ENCODE measurements at regions not wholly inside any gene's neighbourhood (a gene's known extent, or its start where the extent isn't known, plus 50 kb on each side); places are given as distances from the start of the nearest gene placed in this dataset.

DNA sequence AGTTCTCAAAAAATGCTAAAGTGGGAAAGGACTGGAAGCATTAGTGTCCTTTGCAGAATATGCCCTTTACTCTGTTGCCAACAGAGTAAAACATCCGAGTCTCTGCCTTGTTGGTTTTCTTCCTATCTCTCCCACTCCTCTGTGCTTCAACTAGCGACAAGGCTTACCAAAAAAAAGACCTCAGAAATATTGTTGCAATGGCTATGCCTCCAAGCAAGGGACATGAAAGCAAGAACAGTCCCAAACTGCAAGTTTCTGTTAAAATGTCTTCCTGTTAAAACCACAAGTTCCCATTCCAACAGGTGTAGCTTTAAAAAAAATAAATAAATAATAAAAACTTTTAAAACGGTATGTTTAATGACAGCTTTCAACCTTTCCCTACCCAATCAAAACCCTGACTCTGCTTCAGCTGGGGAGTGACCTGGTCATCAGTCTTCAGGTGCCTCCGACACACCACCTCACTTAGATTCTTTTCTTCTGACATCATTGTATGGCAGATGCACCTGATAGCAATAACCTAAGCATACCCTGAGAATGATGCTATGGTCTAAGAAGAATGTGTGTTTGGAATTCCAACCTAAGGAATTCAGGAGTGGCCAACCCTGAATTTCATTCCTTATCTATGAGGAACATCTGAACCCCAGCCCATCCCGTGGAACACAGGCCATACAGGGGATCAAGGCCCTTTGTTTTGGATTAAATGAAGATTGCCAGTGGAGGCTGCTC, 81.0 kb downstream of the RPS29 start:
- TF ChIP-seq ZNF274 (IDR thresholded peaks at IDR 0.05; ENCODE audit: low read depth, low read length) (no peak), SUZ12 (IDR thresholded peaks at IDR 0.05; ENCODE audit: extremely low read depth, insufficient read depth, insufficient read length) (no peak)
- H3K4me3 ChIP-seq (ENCODE audit: insufficient read length, low read depth), result no peak overlapping the region
- no peaks in the 10 kb centered on the region for H3K9me3 ChIP-seq (ENCODE audit: insufficient read depth, low read length)
- no peaks in the 10 kb centered on the region for H3K4me1 ChIP-seq (ENCODE audit: insufficient read depth, insufficient read length)
- no peak overlapping the region for H3K9ac ChIP-seq (ENCODE audit: insufficient read length, low read depth)
- no peak for DNase-seq (ENCODE audit: low read depth, low spot score)
- no peaks in the 10 kb centered on the region for H3K36me3 ChIP-seq (ENCODE audit: insufficient read depth, insufficient read length, low read length)
- no peaks in the 10 kb centered on the region for H3K27me3 ChIP-seq (ENCODE audit: insufficient read depth, insufficient read length)

DNA sequence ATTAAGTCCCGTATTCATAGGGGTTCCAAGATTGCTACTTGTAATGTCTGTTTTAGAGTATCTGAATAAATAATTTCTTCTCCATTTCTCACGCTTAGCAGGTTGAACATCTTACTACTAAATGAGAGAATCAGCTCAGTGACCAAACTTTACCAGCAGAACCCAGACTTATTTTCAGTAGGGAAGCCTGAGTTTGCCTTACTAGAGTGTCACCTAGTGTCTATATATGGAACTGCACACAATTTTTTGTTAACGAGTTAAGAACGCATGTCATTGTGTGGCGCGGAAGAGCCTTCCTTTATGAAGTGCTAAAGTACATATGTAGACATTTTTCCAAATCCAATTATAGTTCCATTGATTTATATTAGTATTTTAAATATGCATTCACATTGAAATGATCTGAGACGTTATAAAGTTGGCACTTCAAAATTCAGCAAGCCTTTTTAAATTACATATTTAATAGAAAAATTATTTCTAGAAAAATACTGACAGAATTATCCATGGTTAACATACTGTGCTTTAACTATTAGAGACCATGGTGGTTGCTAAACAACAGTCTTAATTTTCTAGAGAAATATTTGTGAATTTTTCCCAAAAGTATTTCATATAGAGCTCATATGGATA, 88.3 kb downstream of the RPS29 start:
- Histone ChIP-seq H3K4me3 (ENCODE audit: insufficient read length, low read depth) (no peak overlapping the region), H3K9ac (ENCODE audit: insufficient read length, low read depth) (no peak overlapping the region), H3K27me3 (ENCODE audit: insufficient read depth, insufficient read length) (no peaks in the 10 kb centered on the region), H3K4me1 (ENCODE audit: insufficient read depth, insufficient read length) (no peaks in the 10 kb centered on the region), H3K9me3 (ENCODE audit: insufficient read depth, low read length) (no peaks in the 10 kb centered on the region), H3K36me3 (ENCODE audit: insufficient read depth, insufficient read length, low read length) (no peaks in the 10 kb centered on the region)
- peak; percentile 46 for DNase-seq (ENCODE audit: low read depth, low spot score)
- TF ChIP-seq YY1 (IDR thresholded peaks at IDR 0.05; ENCODE audit: insufficient read depth, insufficient read length), result no peak

DNA sequence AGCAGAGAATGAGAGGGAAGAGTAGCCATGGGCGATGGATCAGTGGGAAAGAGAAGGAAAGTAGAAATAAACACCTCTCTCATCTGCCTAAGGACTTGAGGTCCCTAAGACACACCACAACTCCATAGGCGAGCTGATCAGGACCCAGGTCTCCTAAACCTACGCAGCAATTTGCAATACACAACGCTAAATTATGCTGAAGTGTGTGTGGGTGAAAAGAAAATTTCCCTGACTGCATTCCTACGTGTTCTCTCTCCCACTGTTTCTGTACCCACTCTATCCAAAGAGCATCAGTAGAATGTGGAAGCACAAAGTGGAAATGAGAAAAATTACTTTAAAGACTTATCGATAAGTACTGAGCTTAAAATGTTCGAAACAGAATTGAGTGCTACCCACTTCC, 88.9 kb downstream of the RPS29 start:
- Histone ChIP-seq H3K9ac (ENCODE audit: insufficient read length, low read depth) (no peak overlapping the region), H3K4me1 (ENCODE audit: insufficient read depth, insufficient read length) (no peaks in the 10 kb centered on the region), H3K36me3 (ENCODE audit: insufficient read depth, insufficient read length, low read length) (no peaks in the 10 kb centered on the region), H3K27me3 (ENCODE audit: insufficient read depth, insufficient read length) (no peaks in the 10 kb centered on the region), H3K9me3 (ENCODE audit: insufficient read depth, low read length) (no peaks in the 10 kb centered on the region), H3K4me3 (ENCODE audit: insufficient read length, low read depth) (no peak overlapping the region)
- TF ChIP-seq YY1 (IDR thresholded peaks at IDR 0.05; ENCODE audit: insufficient read depth, insufficient read length) (no peak), SUZ12 (IDR thresholded peaks at IDR 0.05; ENCODE audit: extremely low read depth, insufficient read depth, insufficient read length) (no peak), ZNF274 (IDR thresholded peaks at IDR 0.05; ENCODE audit: low read depth, low read length) (no peak)
- DNase-seq (ENCODE audit: low read depth, low spot score), result no peak

DNA sequence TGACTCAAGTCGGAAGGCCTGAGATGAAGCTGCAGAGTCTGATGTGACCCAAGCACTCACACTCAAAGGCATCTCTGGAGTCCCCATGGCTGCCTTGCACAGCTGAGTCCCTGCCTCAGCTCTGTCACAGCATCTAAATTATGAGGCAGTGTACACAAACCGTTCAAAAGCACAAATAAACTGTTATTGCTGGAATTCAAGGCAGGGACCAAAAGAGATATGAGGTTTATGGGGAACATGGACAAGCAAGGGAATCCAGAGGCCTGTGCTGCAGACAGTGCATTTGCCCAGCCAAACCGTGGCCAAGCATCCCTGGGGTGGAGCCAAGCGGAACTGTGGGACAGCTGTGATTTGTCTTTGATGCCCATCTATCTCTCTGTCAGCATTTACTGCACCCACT, 91.3 kb downstream of the RPS29 start:
- TF ChIP-seq YY1 (IDR thresholded peaks at IDR 0.05; ENCODE audit: insufficient read depth, insufficient read length) (no peak), ZNF274 (IDR thresholded peaks at IDR 0.05; ENCODE audit: low read depth, low read length) (no peak), SUZ12 (IDR thresholded peaks at IDR 0.05; ENCODE audit: extremely low read depth, insufficient read depth, insufficient read length) (no peak)
- Histone ChIP-seq H3K27me3 (ENCODE audit: insufficient read depth, insufficient read length) (no peaks in the 10 kb centered on the region), H3K36me3 (ENCODE audit: insufficient read depth, insufficient read length, low read length) (no peaks in the 10 kb centered on the region), H3K4me3 (ENCODE audit: insufficient read length, low read depth) (no peak overlapping the region), H3K4me1 (ENCODE audit: insufficient read depth, insufficient read length) (no peaks in the 10 kb centered on the region), H3K9ac (ENCODE audit: insufficient read length, low read depth) (no peak overlapping the region), H3K9me3 (ENCODE audit: insufficient read depth, low read length) (no peaks in the 10 kb centered on the region)
- DNase-seq (ENCODE audit: low read depth, low spot score), result no peak

GRCh38 chr14:49493557-49493956, 92.6 kb downstream of the RPS29 start:
- Histone ChIP-seq H3K9me3 (ENCODE audit: insufficient read depth, low read length) (no peaks in the 10 kb centered on the region), H3K27me3 (ENCODE audit: insufficient read depth, insufficient read length) (no peaks in the 10 kb centered on the region), H3K4me3 (ENCODE audit: insufficient read length, low read depth) (no peak overlapping the region), H3K36me3 (ENCODE audit: insufficient read depth, insufficient read length, low read length) (no peaks in the 10 kb centered on the region), H3K9ac (ENCODE audit: insufficient read length, low read depth) (no peak overlapping the region), H3K4me1 (ENCODE audit: insufficient read depth, insufficient read length) (no peaks in the 10 kb centered on the region)
- no peak for DNase-seq (ENCODE audit: low read depth, low spot score)
- TF ChIP-seq ZNF274 (IDR thresholded peaks at IDR 0.05; ENCODE audit: low read depth, low read length) (no peak), SUZ12 (IDR thresholded peaks at IDR 0.05; ENCODE audit: extremely low read depth, insufficient read depth, insufficient read length) (no peak), YY1 (IDR thresholded peaks at IDR 0.05; ENCODE audit: insufficient read depth, insufficient read length) (no peak)

DNA sequence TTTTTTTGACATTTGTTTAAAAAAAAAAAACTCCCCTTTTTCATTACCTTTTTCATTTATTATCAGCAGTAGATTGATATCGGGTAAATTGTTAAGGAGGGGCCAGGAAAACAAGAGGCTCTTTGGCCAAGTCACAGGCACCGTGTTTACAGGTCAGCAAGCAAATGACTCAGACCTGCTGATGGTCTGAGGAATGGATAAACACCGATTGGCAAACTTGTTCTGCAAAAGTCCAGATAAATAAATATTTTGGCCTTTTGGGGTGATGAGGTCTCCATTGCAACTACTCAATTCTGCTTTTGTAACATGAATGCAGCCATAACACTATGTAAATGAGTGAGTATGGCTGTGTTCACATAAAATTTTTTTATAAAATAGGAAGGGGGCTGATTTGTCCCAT, 94.0 kb downstream of the RPS29 start:
- H3K9ac ChIP-seq (ENCODE audit: insufficient read length, low read depth), result no peak overlapping the region
- H3K4me3 ChIP-seq (ENCODE audit: insufficient read length, low read depth), result no peak overlapping the region
- H3K27me3 ChIP-seq (ENCODE audit: insufficient read depth, insufficient read length), result no peaks in the 10 kb centered on the region
- TF ChIP-seq ZNF274 (IDR thresholded peaks at IDR 0.05; ENCODE audit: low read depth, low read length) (no peak), YY1 (IDR thresholded peaks at IDR 0.05; ENCODE audit: insufficient read depth, insufficient read length) (no peak), SUZ12 (IDR thresholded peaks at IDR 0.05; ENCODE audit: extremely low read depth, insufficient read depth, insufficient read length) (no peak)
- no peak for DNase-seq (ENCODE audit: low read depth, low spot score)
- H3K9me3 ChIP-seq (ENCODE audit: insufficient read depth, low read length), result no peaks in the 10 kb centered on the region
- H3K4me1 ChIP-seq (ENCODE audit: insufficient read depth, insufficient read length), result no peaks in the 10 kb centered on the region
- no peaks in the 10 kb centered on the region for H3K36me3 ChIP-seq (ENCODE audit: insufficient read depth, insufficient read length, low read length)

DNA sequence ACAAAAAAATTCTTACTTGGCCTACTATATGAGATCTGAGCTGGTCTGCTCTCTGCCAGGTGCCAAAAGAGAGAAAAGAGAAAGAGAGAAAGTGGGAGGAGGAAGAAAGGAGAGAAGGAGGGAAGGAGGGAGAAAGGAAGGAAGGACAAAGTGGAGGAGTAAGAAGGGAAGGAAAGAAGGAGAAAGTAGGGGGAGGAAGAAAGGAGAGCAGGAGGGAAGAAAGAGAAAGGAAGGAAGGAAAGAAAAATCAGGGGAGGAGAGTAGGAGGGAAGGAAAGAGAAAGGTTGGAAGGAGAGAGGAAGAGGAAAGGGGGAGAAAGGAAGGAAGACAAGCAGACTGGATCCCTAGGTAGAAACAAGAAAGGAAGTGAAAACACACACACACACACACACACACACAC, 96.8 kb downstream of the RPS29 start:
- H3K27me3 ChIP-seq (ENCODE audit: insufficient read depth, insufficient read length), result no peaks in the 10 kb centered on the region
- no peak overlapping the region for H3K9ac ChIP-seq (ENCODE audit: insufficient read length, low read depth)
- H3K4me1 ChIP-seq (ENCODE audit: insufficient read depth, insufficient read length), result no peaks in the 10 kb centered on the region
- H3K36me3 ChIP-seq (ENCODE audit: insufficient read depth, insufficient read length, low read length), result no peaks in the 10 kb centered on the region
- H3K9me3 ChIP-seq (ENCODE audit: insufficient read depth, low read length), result no peaks in the 10 kb centered on the region
- H3K4me3 ChIP-seq (ENCODE audit: insufficient read length, low read depth), result no peak overlapping the region
- DNase-seq (ENCODE audit: low read depth, low spot score), result no peak
- TF ChIP-seq YY1 (IDR thresholded peaks at IDR 0.05; ENCODE audit: insufficient read depth, insufficient read length) (no peak), ZNF274 (IDR thresholded peaks at IDR 0.05; ENCODE audit: low read depth, low read length) (no peak), SUZ12 (IDR thresholded peaks at IDR 0.05; ENCODE audit: extremely low read depth, insufficient read depth, insufficient read length) (no peak)
